Keratinocyte (primary cell): ENCODE measurements at regions not wholly inside any gene's neighbourhood (a gene's known extent, or its start where the extent isn't known, plus 50 kb on each side); places are given as distances from the start of the nearest gene placed in this dataset.
A peak's percentile ranks its signal among the peaks of the same experiment; 100 is the strongest.

Source experiments
- DNase-seq: peaks from one replicate; pipeline ENCODE4 v3.0.0-alpha.2; 2011; ENCODE audit warnings: low read depth, missing footprints, low spot score
- FAIRE-seq: peaks from 2 replicates; lab custom pipeline; 2011; peaks lifted over from hg19 to GRCh38; lab: Jason Lieb, UNC
- H2AFZ ChIP-seq: 2 replicates; pipeline ENCODE4 v1.6.0; 2012; ENCODE audit warnings: low read length, control low read depth, inconsistent platforms; ENCODE audit not compliant: control insufficient read depth
- H3K27ac ChIP-seq: 2 replicates; pipeline ENCODE4 v1.5.1; 2011; ENCODE audit warnings: low read length; ENCODE audit not compliant: control insufficient read depth, insufficient read depth
- H3K27me3 ChIP-seq: 3 replicates; pipeline ENCODE4 v1.6.0; 2011; ENCODE audit warnings: low read length; ENCODE audit not compliant: control insufficient read depth, insufficient read depth; ENCODE audit errors: extremely low read depth
- H3K36me3 ChIP-seq, 2 experiments: 2 replicates in 1 of 2; 3 replicates in 1 of 2; pipeline ENCODE4 v1.5.1; 2011; ENCODE audit warnings: low read length in 2 of 2, mild to moderate bottlenecking in 1 of 2; ENCODE audit not compliant: control insufficient read depth in 2 of 2, insufficient read depth in 2 of 2; ENCODE audit errors: extremely low read depth in 1 of 2
- H3K4me1 ChIP-seq: 3 replicates; pipeline ENCODE4 v1.5.1; 2011; ENCODE audit warnings: low read length; ENCODE audit not compliant: control insufficient read depth, insufficient read depth; ENCODE audit errors: extremely low read depth
- H3K4me2 ChIP-seq: 3 replicates; pipeline ENCODE4 v1.6.0; 2011; ENCODE audit warnings: low read depth, low read length; ENCODE audit not compliant: control insufficient read depth, insufficient read depth; ENCODE audit errors: extremely low read depth
- H3K4me3 ChIP-seq, 3 experiments: fragments of 200-600 bp in 1 of 3; sonication (generic) in 1 of 3; 2 replicates in 2 of 3; 3 replicates in 1 of 3; pipeline ENCODE4 v1.5.1; 2011 to 2016; ENCODE audit warnings: low read length in 3 of 3, mild to moderate bottlenecking in 3 of 3, control low read depth in 2 of 3, inconsistent platforms in 1 of 3, low read depth in 1 of 3, mixed read lengths in 1 of 3, mixed run types in 1 of 3, moderate library complexity in 1 of 3; ENCODE audit not compliant: control insufficient read depth in 2 of 3, insufficient read depth in 2 of 3; ENCODE audit errors: extremely low read depth in 1 of 3
- H3K79me2 ChIP-seq: 2 replicates; pipeline ENCODE4 v1.6.0; 2012; ENCODE audit warnings: low read length; ENCODE audit not compliant: control insufficient read depth, insufficient read depth
- H3K9ac ChIP-seq: 3 replicates; pipeline ENCODE4 v1.6.0; 2011; ENCODE audit warnings: low read length; ENCODE audit not compliant: control insufficient read depth, insufficient read depth; ENCODE audit errors: extremely low read depth
- H3K9me1 ChIP-seq: 3 replicates; pipeline ENCODE4 v1.6.0; 2011; ENCODE audit warnings: low read length; ENCODE audit not compliant: control insufficient read depth, insufficient read depth; ENCODE audit errors: extremely low read depth
- H3K9me3 ChIP-seq: 2 replicates; pipeline ENCODE4 v1.5.1; 2012; ENCODE audit warnings: low read depth, low read length; ENCODE audit not compliant: control insufficient read depth
- H4K20me1 ChIP-seq: 3 replicates; pipeline ENCODE4 v1.6.0; 2011; ENCODE audit warnings: low read length; ENCODE audit not compliant: control insufficient read depth, insufficient read depth; ENCODE audit errors: extremely low read depth
- EZH2 ChIP-seq: IDR thresholded peaks from one replicate; pipeline ENCODE4 v1.6.1; 2012; ENCODE audit warnings: inconsistent platforms, mild to moderate bottlenecking, low read length, moderate library complexity
- dilution Hi-C: fragments of 300-500 bp; cut with MboI; formaldehyde crosslinking; loops from one replicate; pipeline ENCODE4 v1.7.0; 2020; ENCODE audit warnings: low sequenced_read_pairs; ENCODE audit not compliant: extremely low pct_ligation_motif_present
- TF ChIP-seq, protein P1 (sequence below), 3 experiments: IDR thresholded peaks in 1 of 3; conservative IDR thresholded peaks in 1 of 3; optimal IDR thresholded peaks in 1 of 3; 2 replicates in 2 of 3; 3 replicates in 1 of 3; pipeline versions ENCODE3 to v1.5.1; 2011; ENCODE audit warnings: low read length in 3 of 3, mild to moderate bottlenecking in 3 of 3, moderate library complexity in 2 of 3, control low read depth in 1 of 3, inconsistent platforms in 1 of 3; ENCODE audit not compliant: insufficient read depth in 2 of 3; ENCODE audit errors: extremely low read depth in 1 of 3

GRCh38 chr13:90690458-90691080, 656.9 kb upstream of the MIR17HG start:
- Histone ChIP-seq H3K9ac (no peak overlapping the region), H3K27ac (no peak overlapping the region), H4K20me1 (no peaks in the 10 kb centered on the region), H3K4me3 (no peak overlapping the region), H2AFZ (no peak overlapping the region), H3K27me3 (no peaks in the 10 kb centered on the region), H3K9me3 (no peaks in the 10 kb centered on the region), H3K4me1 (no peaks in the 10 kb centered on the region), H3K9me1 (no peaks in the 10 kb centered on the region), H3K4me2 (no peak overlapping the region), H3K36me3 (no peaks in the 10 kb centered on the region), H3K79me2 (no peaks in the 10 kb centered on the region)
- dilution Hi-C loops, result no loop called here
- no peak for TF ChIP-seq EZH2
- TF ChIP-seq, protein P1, sequence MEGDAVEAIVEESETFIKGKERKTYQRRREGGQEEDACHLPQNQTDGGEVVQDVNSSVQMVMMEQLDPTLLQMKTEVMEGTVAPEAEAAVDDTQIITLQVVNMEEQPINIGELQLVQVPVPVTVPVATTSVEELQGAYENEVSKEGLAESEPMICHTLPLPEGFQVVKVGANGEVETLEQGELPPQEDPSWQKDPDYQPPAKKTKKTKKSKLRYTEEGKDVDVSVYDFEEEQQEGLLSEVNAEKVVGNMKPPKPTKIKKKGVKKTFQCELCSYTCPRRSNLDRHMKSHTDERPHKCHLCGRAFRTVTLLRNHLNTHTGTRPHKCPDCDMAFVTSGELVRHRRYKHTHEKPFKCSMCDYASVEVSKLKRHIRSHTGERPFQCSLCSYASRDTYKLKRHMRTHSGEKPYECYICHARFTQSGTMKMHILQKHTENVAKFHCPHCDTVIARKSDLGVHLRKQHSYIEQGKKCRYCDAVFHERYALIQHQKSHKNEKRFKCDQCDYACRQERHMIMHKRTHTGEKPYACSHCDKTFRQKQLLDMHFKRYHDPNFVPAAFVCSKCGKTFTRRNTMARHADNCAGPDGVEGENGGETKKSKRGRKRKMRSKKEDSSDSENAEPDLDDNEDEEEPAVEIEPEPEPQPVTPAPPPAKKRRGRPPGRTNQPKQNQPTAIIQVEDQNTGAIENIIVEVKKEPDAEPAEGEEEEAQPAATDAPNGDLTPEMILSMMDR (optimal IDR thresholded peaks at IDR 0.05 in 1 of 3, IDR thresholded peaks at IDR 0.05 in 1 of 3, conservative IDR thresholded peaks at IDR 0.05 in 1 of 3; ENCODE audit: extremely low read depth in 1 of 3, insufficient read depth in 2 of 3, low read length in 3 of 3), result no peak
- DNase-seq, result no peak
- FAIRE-seq, result no peak

GRCh38 chr13:90696254-90696653, 651.2 kb upstream of the MIR17HG start:
- DNase-seq (no peak), FAIRE-seq (no peak)
- Histone ChIP-seq H3K4me1 (no peaks in the 10 kb centered on the region), H3K9me3 (no peaks in the 10 kb centered on the region), H2AFZ (peak overlapping the region; percentile 68), H3K79me2 (no peaks in the 10 kb centered on the region), H3K27me3 (no peaks in the 10 kb centered on the region), H4K20me1 (no peaks in the 10 kb centered on the region), H3K9ac (no peak overlapping the region), H3K4me3 (no peak overlapping the region), H3K36me3 (no peaks in the 10 kb centered on the region), H3K27ac (no peak overlapping the region), H3K4me2 (no peak overlapping the region), H3K9me1 (no peaks in the 10 kb centered on the region)
- TF ChIP-seq EZH2, result no peak
- TF ChIP-seq, protein P1 (optimal IDR thresholded peaks at IDR 0.05 in 1 of 3, IDR thresholded peaks at IDR 0.05 in 1 of 3, conservative IDR thresholded peaks at IDR 0.05 in 1 of 3; ENCODE audit: extremely low read depth in 1 of 3, insufficient read depth in 2 of 3, low read length in 3 of 3), result no peak
- dilution Hi-C loops, result no loop called here
